Parathyroid adenoma (tissue), 2 donors: ENCODE measurements at regions not wholly inside any gene's neighbourhood (a gene's known extent, or its start where the extent isn't known, plus 50 kb on each side); places are given as distances from the start of the nearest gene placed in this dataset.

Source experiments
- H2AFZ ChIP-seq: fragments of 300-600 bp; sonication (generic); one replicate; pipeline ENCODE4 v1.7.0; 2017; ENCODE audit warnings: antibody characterized with exemption, mild to moderate bottlenecking
- H3K27ac ChIP-seq: fragments of 300-600 bp; sonication (generic); one replicate; pipeline ENCODE4 v1.7.0; 2017
- H3K27me3 ChIP-seq: fragments of 300-600 bp; sonication (generic); one replicate; pipeline ENCODE4 v1.7.0; 2017; ENCODE audit warnings: low read length; ENCODE audit not compliant: control insufficient read depth, insufficient read depth
- H3K36me3 ChIP-seq: fragments of 300-600 bp; sonication (generic); one replicate; pipeline ENCODE4 v1.7.0; 2017; ENCODE audit warnings: low read length; ENCODE audit not compliant: control insufficient read depth, insufficient read depth
- H3K4me1 ChIP-seq: fragments of 300-600 bp; sonication (generic); one replicate; pipeline ENCODE4 v1.7.0; 2017; ENCODE audit warnings: control low read depth
- H3K4me2 ChIP-seq: fragments of 300-600 bp; sonication (generic); one replicate; pipeline ENCODE4 v1.7.0; 2017; ENCODE audit warnings: low read length
- H3K4me3 ChIP-seq: fragments of 300-600 bp; sonication (generic); one replicate; pipeline ENCODE4 v1.7.0; 2017; ENCODE audit warnings: low read depth, low read length
- H3K79me2 ChIP-seq: fragments of 300-600 bp; sonication (generic); one replicate; pipeline ENCODE4 v1.7.0; 2017; ENCODE audit warnings: control low read depth
- H3K9ac ChIP-seq: fragments of 300-600 bp; sonication (generic); one replicate; pipeline ENCODE4 v1.7.0; 2017; ENCODE audit warnings: mild to moderate bottlenecking
- H3K9me3 ChIP-seq: fragments of 300-600 bp; sonication (generic); one replicate; pipeline ENCODE4 v1.7.0; 2017; ENCODE audit warnings: low read length; ENCODE audit not compliant: control insufficient read depth
- CTCF ChIP-seq: fragments of 300-600 bp; sonication (generic); IDR thresholded peaks from one replicate; pipeline ENCODE4 v1.7.0; 2017; ENCODE audit warnings: antibody characterized with exemption, mild to moderate bottlenecking
- donor health status: primary hyperparathyroidism.

DNA sequence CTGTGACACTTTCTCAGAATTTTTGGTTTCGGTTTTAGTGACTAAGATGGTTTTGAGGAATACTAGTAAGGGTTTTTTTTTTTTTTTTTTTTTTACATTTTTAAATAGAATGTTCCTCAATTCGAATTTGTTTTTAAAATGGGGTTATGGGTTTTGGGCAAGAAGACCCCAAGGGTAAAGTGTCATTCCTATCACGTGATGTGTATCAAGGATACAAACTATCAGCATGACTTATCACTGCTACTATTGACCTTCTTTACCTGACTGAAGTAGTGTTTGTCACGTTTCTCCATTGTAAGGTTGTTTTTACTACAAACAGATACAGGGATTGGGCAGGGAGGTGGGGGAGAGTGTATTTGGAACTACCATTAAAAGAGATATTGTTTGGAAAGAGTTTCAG is 781.1 kb upstream of the ADGRL4 start:
- no peak for TF ChIP-seq CTCF
- Histone ChIP-seq H3K4me1 (no peaks in the 10 kb centered on the region), H3K36me3 (no peaks in the 10 kb centered on the region), H3K27me3 (no peaks in the 10 kb centered on the region), H3K27ac (no peak overlapping the region), H3K9me3 (no peaks in the 10 kb centered on the region), H3K4me3 (no peak overlapping the region), H3K9ac (no peak overlapping the region), H3K4me2 (no peak overlapping the region), H3K79me2 (no peaks in the 10 kb centered on the region), H2AFZ (no peak overlapping the region)

GRCh38 chr1:79785964-79786363 is 779.4 kb upstream of the ADGRL4 start:
- Histone ChIP-seq H3K27me3 (no peaks in the 10 kb centered on the region), H3K9me3 (no peaks in the 10 kb centered on the region), H3K79me2 (no peaks in the 10 kb centered on the region), H3K9ac (no peak overlapping the region), H3K4me1 (no peaks in the 10 kb centered on the region), H3K27ac (no peak overlapping the region), H2AFZ (no peak overlapping the region), H3K4me3 (no peak overlapping the region), H3K4me2 (no peak overlapping the region), H3K36me3 (no peaks in the 10 kb centered on the region)
- no peak for TF ChIP-seq CTCF

GRCh38 chr1:79785561-79785960 is 779.0 kb upstream of the ADGRL4 start:
- no peaks in the 10 kb centered on the region for H3K9me3 ChIP-seq
- TF ChIP-seq CTCF: no peak
- H3K4me2 ChIP-seq: no peak overlapping the region
- H3K79me2 ChIP-seq: no peaks in the 10 kb centered on the region
- no peaks in the 10 kb centered on the region for H3K36me3 ChIP-seq
- no peak overlapping the region for H3K27ac ChIP-seq
- H3K4me3 ChIP-seq: no peak overlapping the region
- H3K9ac ChIP-seq: no peak overlapping the region
- no peaks in the 10 kb centered on the region for H3K27me3 ChIP-seq
- H2AFZ ChIP-seq: no peak overlapping the region
- no peaks in the 10 kb centered on the region for H3K4me1 ChIP-seq

DNA sequence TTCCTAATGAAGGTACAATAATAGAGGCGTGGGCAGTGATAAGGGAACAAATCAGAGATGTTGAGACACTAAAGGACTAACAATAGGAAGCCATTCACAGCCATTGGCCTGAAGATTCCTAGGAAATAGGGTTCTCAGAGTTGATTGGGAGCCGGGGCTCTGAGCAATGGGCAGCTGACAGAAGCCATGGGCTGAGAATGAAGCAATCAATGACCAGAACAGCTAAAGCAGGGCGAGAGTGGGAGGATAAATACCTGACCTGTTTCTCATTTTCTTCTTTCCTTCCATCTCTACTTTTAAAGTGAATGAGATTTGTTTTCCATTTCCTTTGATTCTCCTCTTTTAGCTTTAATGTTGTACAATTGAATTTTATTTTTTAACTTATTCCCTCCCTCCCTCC is 774.7 kb upstream of the ADGRL4 start:
- Histone ChIP-seq H3K4me2 (no peak overlapping the region), H3K4me1 (no peaks in the 10 kb centered on the region), H2AFZ (no peak overlapping the region), H3K27me3 (no peaks in the 10 kb centered on the region), H3K36me3 (no peaks in the 10 kb centered on the region), H3K79me2 (no peaks in the 10 kb centered on the region), H3K4me3 (no peak overlapping the region), H3K9me3 (no peaks in the 10 kb centered on the region), H3K9ac (no peak overlapping the region), H3K27ac (no peak overlapping the region)
- no peak for TF ChIP-seq CTCF

- Histone ChIP-seq H3K27ac (no peak overlapping the region), H2AFZ (no peak overlapping the region), H3K27me3 (no peaks in the 10 kb centered on the region), H3K9ac (no peak overlapping the region), H3K4me1 (no peaks in the 10 kb centered on the region), H3K36me3 (no peaks in the 10 kb centered on the region), H3K79me2 (no peaks in the 10 kb centered on the region), H3K4me2 (no peak overlapping the region), H3K4me3 (no peak overlapping the region), H3K9me3 (no peaks in the 10 kb centered on the region)
- no peak for TF ChIP-seq CTCF
Measured at GRCh38 chr1:79777481-79778219, 771.1 kb upstream of the ADGRL4 start.
